ENCODE measurements at regions not wholly inside any gene's neighbourhood (a gene's known extent, or its start where the extent isn't known, plus 50 kb on each side); places are given as distances from the start of the nearest gene placed in this dataset.

- no peak overlapping the region for H3K4me3 ChIP-seq (ENCODE audit: low read depth, low read length)
- TF ChIP-seq MAX (IDR thresholded peaks at IDR 0.05; ENCODE audit: low read depth, low read length) (no peak), CTCF (IDR thresholded peaks at IDR 0.05; ENCODE audit: low read depth, low read length) (no peak), MYC (IDR thresholded peaks at IDR 0.05; ENCODE audit: low read depth, low read length) (no peak), POLR2A (IDR thresholded peaks at IDR 0.05; ENCODE audit: extremely low read depth, insufficient read length) (no peak)
- DNase-seq (ENCODE audit: low read depth), result no peak
Measured at GRCh38 chr12:127528551-127528950, 738.4 kb upstream of the TMEM132C start.

DNA sequence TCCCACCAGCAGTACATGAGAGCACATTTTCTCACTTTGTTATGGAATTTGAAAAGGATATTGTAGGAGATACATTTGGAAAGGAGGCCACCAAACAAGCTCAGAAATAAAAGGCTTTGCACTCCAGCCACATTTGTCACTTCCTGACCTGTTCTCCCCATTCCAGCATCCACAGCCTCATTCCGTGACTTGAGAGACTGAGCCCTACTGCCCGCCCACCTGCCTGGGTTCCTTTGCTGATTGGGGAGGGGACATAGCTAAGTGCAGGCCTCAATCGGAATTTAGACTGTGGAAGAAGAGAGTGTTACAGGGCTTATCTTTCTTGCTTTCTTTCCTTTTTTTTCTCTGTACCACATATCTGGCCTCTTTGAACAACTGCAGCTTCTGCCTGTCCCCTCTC, 735.4 kb upstream of the TMEM132C start:
- H3K4me3 ChIP-seq (ENCODE audit: low read depth, low read length), result no peak overlapping the region
- no peak for DNase-seq (ENCODE audit: low read depth)
- no peak for TF ChIP-seq CTCF (IDR thresholded peaks at IDR 0.05; ENCODE audit: low read depth, low read length)
- TF ChIP-seq POLR2A (IDR thresholded peaks at IDR 0.05; ENCODE audit: extremely low read depth, insufficient read length), result no peak
- TF ChIP-seq MYC (IDR thresholded peaks at IDR 0.05; ENCODE audit: low read depth, low read length), result no peak
- no peak for TF ChIP-seq MAX (IDR thresholded peaks at IDR 0.05; ENCODE audit: low read depth, low read length)

DNA sequence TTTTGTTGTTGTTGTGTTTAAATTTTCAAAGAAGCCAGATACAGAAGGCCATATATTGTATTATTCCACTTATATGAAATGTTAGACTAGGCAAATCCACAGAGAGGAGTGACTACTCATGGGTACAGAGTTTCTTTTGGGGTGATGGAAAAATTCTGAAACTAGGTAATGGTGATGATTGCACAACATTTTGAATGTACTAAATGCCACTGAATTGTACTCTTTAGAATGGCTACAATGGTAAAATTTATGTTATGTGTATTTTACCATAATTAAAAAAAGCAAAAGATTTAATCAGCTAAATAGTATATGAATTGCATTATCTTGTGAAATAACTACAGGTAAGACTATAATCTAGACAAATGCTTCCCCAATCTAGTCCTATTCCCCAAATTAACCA, 733.6 kb upstream of the TMEM132C start:
- no peak for DNase-seq (ENCODE audit: low read depth)
- TF ChIP-seq CTCF (IDR thresholded peaks at IDR 0.05; ENCODE audit: low read depth, low read length), result no peak
- no peak for TF ChIP-seq MYC (IDR thresholded peaks at IDR 0.05; ENCODE audit: low read depth, low read length)
- TF ChIP-seq POLR2A (IDR thresholded peaks at IDR 0.05; ENCODE audit: extremely low read depth, insufficient read length), result no peak
- no peak for TF ChIP-seq MAX (IDR thresholded peaks at IDR 0.05; ENCODE audit: low read depth, low read length)
- H3K4me3 ChIP-seq (ENCODE audit: low read depth, low read length), result no peak overlapping the region

- TF ChIP-seq MYC (IDR thresholded peaks at IDR 0.05; ENCODE audit: low read depth, low read length), result no peak
- H3K4me3 ChIP-seq (ENCODE audit: low read depth, low read length), result no peak overlapping the region
- DNase-seq (ENCODE audit: low read depth), result no peak
Measured at GRCh38 chr12:127536833-127537428, 730.0 kb upstream of the TMEM132C start.

DNA sequence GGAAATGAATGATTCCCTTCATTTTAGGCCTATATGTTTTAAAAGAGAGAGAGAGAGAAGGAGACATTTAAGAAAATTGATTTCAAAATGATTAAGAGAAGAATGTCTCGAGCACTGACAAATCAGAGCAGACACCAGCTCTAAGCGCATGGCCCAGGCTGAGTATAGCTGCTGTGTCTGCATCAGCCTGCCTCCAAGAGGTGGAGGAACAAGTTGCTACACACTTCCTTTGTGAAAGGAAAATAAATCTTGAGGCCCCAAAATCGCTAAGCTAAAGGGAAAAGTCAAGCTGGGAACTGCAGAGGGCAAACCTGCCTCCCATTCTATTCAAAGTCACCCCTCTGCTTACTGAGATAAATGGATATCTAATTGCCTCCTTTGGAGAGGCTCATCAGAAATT, 728.7 kb upstream of the TMEM132C start:
- no peak for DNase-seq (ENCODE audit: low read depth)
- no peak for TF ChIP-seq MAX (IDR thresholded peaks at IDR 0.05; ENCODE audit: low read depth, low read length)
- no peak for TF ChIP-seq POLR2A (IDR thresholded peaks at IDR 0.05; ENCODE audit: extremely low read depth, insufficient read length)
- no peak for TF ChIP-seq CTCF (IDR thresholded peaks at IDR 0.05; ENCODE audit: low read depth, low read length)
- H3K4me3 ChIP-seq (ENCODE audit: low read depth, low read length), result no peak overlapping the region

DNA sequence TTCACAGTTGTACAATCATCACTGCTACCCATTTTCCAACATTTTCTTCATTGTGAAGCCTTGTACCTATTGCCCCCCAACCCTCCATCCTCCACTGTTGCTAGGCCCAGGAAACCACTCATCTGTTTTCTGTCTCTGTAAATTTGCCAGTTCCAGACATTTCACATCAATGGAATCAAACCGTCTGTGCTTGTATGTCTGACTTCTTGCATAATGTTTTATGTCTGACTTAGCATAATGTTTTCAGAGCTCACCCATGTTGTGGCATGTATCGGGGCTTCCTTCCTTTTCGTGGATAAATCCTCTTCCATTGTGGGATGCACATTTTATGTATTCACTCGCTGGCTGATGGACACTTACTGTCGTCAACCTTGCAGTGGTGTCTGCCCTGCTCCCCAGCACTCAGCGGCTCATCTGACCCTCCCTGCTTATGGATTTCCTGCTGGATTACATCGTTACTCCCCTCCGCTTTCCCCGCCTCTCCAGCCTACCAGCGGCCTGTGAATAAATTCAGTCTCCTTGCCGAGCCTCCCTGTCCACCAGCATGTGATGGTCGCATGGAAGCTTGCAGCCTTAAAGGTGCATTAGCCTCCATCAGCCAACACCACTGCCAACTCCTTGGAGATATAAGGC, 727.6 kb upstream of the TMEM132C start:
- H3K4me3 ChIP-seq (ENCODE audit: low read depth, low read length), result no peak overlapping the region
- DNase-seq (ENCODE audit: low read depth), result no peak
- TF ChIP-seq MYC (IDR thresholded peaks at IDR 0.05; ENCODE audit: low read depth, low read length) (no peak), POLR2A (IDR thresholded peaks at IDR 0.05; ENCODE audit: extremely low read depth, insufficient read length) (no peak), CTCF (IDR thresholded peaks at IDR 0.05; ENCODE audit: low read depth, low read length) (no peak), MAX (IDR thresholded peaks at IDR 0.05; ENCODE audit: low read depth, low read length) (no peak)
